BJ (cell line): ENCODE measurements at regions not wholly inside any gene's neighbourhood (a gene's known extent, or its start where the extent isn't known, plus 50 kb on each side); places are given as distances from the start of the nearest gene placed in this dataset.

Experiments used
- CTCF ChIA-PET: fragments of 350-600 bp; formaldehyde crosslinking; extraction: SDS; loops from one replicate; lab custom pipeline; 2021; ENCODE audit warnings: antibody characterized with exemption, inconsistent platforms; lab: Yijun Ruan, JAX
- POLR2A ChIA-PET: fragments of 300-600 bp; sonication (Branson Sonifier 250); formaldehyde crosslinking; extraction: SDS; loops from one replicate; lab custom pipeline; 2021; ENCODE audit warnings: antibody characterized with exemption; lab: Charles Lee
- DNase-seq: peaks from one replicate; pipeline ENCODE4 v3.0.0-alpha.2; 2011; ENCODE audit warnings: low read depth
- H3K27me3 ChIP-seq: 2 replicates; pipeline ENCODE4 v1.6.0; 2011; ENCODE audit warnings: low read length; ENCODE audit not compliant: control insufficient read depth, insufficient read depth
- H3K36me3 ChIP-seq: 2 replicates; pipeline ENCODE4 v1.5.1; 2011; ENCODE audit warnings: low read length; ENCODE audit not compliant: control insufficient read depth, insufficient read depth
- H3K4me3 ChIP-seq: 2 replicates; pipeline ENCODE4 v1.5.1; 2011; ENCODE audit warnings: low read depth, mild to moderate bottlenecking, control low read depth, low read length
- TF ChIP-seq, protein P1 (sequence below): IDR thresholded peaks from 2 replicates; pipeline ENCODE4 v1.5.1; 2011; ENCODE audit warnings: low read depth, mild to moderate bottlenecking, control low read depth, inconsistent platforms, low read length, moderate library complexity; ENCODE audit not compliant: insufficient read depth

DNA sequence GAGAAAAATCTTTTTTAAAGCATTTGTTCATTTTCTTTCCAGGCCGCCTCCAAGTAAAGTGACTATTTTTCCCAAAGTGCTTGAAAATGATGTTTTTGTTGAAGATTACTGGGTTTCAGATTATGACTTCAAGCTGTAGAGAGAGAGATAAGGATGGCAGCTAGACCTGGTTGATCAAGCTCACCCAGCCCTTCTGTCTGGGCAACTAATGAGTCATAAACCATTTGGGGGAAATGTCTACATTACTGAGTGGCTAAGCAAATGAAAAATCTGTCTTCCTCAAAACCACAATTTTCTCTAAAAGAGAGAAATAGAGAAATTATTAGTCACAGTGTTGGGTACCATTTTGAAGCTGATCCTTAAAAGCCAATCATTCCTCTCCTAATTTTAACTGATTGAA is 355.4 kb upstream of the CPEB2 start:
- POLR2A ChIA-PET, result no interaction called here
- Histone ChIP-seq H3K4me3 (no peak overlapping the region), H3K36me3 (no peaks in the 10 kb centered on the region), H3K27me3 (no peaks in the 10 kb centered on the region)
- TF ChIP-seq, protein P1, sequence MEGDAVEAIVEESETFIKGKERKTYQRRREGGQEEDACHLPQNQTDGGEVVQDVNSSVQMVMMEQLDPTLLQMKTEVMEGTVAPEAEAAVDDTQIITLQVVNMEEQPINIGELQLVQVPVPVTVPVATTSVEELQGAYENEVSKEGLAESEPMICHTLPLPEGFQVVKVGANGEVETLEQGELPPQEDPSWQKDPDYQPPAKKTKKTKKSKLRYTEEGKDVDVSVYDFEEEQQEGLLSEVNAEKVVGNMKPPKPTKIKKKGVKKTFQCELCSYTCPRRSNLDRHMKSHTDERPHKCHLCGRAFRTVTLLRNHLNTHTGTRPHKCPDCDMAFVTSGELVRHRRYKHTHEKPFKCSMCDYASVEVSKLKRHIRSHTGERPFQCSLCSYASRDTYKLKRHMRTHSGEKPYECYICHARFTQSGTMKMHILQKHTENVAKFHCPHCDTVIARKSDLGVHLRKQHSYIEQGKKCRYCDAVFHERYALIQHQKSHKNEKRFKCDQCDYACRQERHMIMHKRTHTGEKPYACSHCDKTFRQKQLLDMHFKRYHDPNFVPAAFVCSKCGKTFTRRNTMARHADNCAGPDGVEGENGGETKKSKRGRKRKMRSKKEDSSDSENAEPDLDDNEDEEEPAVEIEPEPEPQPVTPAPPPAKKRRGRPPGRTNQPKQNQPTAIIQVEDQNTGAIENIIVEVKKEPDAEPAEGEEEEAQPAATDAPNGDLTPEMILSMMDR, result no peak
- no peak for DNase-seq
- CTCF ChIA-PET, result no interaction called here

DNA sequence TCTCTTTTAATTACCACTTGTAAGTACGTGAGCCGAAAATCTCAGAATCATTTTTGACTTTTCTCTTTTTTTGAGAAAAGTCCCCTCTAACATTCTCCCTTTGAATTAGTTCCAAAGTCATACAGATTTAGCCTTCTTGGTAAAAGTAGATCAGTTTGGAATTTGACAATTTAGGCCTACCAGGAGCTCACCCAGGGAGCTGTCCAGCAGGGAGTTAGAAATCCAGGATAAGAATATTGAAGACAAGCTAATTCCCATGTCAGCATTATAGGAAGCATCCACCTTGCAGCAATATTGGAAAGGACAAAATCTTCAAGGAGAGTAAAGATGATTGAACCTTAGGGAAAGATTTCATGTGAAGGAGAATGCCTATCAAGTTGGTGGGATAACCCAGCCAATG is 352.2 kb upstream of the CPEB2 start:
- Histone ChIP-seq H3K4me3 (no peak overlapping the region), H3K36me3 (no peaks in the 10 kb centered on the region), H3K27me3 (no peaks in the 10 kb centered on the region)
- no peak for DNase-seq
- ChIA-PET CTCF (no interaction called here), POLR2A (no interaction called here)
- TF ChIP-seq, protein P1, result no peak

DNA sequence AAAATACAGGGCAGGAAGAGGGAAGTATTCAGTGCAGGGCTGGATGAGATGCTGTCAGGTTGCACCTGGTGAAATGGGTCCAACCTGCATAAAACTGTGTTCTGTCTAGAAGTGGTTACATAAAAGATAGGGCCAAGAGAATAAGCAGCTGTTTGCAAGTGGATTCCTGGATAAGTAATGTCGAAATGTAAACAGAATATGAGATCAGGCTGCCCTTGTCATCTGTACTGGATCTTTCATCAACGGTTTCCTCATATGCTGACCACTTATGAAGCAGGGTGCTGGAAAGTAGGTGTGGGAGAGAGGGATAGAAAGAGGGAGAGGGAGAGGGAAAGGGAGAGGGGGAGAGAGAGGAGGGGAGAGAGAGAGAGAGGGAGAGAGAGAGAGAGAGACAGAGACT is 349.8 kb upstream of the CPEB2 start:
- no peaks in the 10 kb centered on the region for H3K27me3 ChIP-seq
- POLR2A ChIA-PET, result no interaction called here
- TF ChIP-seq, protein P1, result no peak
- CTCF ChIA-PET, result no interaction called here
- no peaks in the 10 kb centered on the region for H3K36me3 ChIP-seq
- no peak overlapping the region for H3K4me3 ChIP-seq
- no peak for DNase-seq

DNA sequence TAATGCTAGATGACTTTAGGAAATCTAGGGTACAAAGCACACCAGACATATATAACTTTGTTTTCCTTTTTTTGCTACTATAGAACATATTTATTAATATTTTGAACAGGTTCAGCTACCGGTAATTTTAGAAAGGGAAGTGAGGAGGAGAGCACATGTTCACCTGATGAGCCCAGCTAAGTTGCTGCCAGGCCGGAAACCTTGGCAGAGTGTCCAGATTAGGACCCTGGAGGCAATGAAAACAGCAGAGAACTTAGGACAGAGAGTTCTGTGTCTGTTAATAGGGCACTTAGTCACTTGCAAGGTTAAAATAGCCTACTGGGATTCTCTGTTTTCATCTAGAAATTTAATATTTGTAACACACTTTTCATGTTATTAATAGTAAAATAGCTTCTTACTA is 348.9 kb upstream of the CPEB2 start:
- ChIA-PET CTCF (no interaction called here), POLR2A (no interaction called here)
- DNase-seq, result no peak
- Histone ChIP-seq H3K27me3 (no peaks in the 10 kb centered on the region), H3K4me3 (no peak overlapping the region), H3K36me3 (no peaks in the 10 kb centered on the region)
- TF ChIP-seq, protein P1, result no peak

DNA sequence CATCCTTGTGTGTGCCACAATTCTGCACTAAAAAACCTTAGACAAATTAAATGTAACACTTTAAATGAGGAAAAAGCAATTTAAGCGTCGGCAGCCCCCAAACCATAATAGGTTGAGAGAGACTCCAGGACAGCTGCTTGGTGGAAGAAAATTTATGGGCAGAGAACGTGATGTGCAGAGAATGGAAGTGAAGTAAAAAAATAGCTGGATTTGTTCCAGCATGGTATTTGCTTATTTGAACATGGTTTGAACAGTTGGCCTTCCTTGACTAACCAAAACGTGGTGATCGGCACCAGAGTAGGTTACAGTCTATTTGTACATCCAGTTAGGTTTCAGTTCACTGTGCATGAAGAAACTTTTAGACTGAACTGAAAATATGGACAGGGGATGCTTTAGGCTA is 343.0 kb upstream of the CPEB2 start:
- Histone ChIP-seq H3K27me3 (no peaks in the 10 kb centered on the region), H3K36me3 (no peaks in the 10 kb centered on the region), H3K4me3 (no peak overlapping the region)
- CTCF ChIA-PET, result no interaction called here
- no peak for DNase-seq
- POLR2A ChIA-PET, result no interaction called here
- TF ChIP-seq, protein P1, result no peak
